C4-2B (cell line): ENCODE measurements at regions not wholly inside any gene's neighbourhood (a gene's known extent, or its start where the extent isn't known, plus 50 kb on each side); places are given as distances from the start of the nearest gene placed in this dataset.

Experiments used
- ZFX ChIP-seq: fragments of 450-650 bp; IDR thresholded peaks from 2 replicates; pipeline ENCODE4 v1.6.1; 2017
- TF ChIP-seq, protein P1 (sequence below): fragments of 450-650 bp; conservative IDR thresholded peaks from 2 replicates; pipeline ENCODE4 v1.5.1; 2017; ENCODE audit warnings: mild to moderate bottlenecking

DNA sequence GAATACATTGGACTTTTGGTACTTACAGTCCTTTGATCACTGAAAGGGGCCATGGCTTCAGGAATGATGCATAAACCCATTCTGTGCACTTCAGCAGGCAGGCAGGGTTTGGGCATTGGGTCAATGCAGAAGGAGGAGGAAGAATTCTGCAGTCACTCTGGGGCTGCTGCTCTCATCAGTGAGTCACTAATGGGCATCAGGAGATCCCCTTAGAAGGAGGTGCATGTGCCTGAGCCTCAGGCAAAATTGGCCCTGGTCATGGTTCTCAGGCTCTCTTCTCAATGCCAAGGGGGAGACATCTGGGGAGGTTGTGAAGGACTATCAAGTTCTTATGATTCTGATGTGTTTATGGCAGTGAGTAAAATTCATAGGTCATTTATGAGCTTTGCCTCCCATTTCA lies 52.0 kb upstream of the TNP1 start:
- TF ChIP-seq, protein P1, sequence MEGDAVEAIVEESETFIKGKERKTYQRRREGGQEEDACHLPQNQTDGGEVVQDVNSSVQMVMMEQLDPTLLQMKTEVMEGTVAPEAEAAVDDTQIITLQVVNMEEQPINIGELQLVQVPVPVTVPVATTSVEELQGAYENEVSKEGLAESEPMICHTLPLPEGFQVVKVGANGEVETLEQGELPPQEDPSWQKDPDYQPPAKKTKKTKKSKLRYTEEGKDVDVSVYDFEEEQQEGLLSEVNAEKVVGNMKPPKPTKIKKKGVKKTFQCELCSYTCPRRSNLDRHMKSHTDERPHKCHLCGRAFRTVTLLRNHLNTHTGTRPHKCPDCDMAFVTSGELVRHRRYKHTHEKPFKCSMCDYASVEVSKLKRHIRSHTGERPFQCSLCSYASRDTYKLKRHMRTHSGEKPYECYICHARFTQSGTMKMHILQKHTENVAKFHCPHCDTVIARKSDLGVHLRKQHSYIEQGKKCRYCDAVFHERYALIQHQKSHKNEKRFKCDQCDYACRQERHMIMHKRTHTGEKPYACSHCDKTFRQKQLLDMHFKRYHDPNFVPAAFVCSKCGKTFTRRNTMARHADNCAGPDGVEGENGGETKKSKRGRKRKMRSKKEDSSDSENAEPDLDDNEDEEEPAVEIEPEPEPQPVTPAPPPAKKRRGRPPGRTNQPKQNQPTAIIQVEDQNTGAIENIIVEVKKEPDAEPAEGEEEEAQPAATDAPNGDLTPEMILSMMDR: no peak
- no peak for TF ChIP-seq ZFX
